K562 (cell line): ENCODE measurements at regions not wholly inside any gene's neighbourhood (a gene's known extent, or its start where the extent isn't known, plus 50 kb on each side); places are given as distances from the start of the nearest gene placed in this dataset.

ENCODE experiments used
- DACH1 ChIP-seq: fragments of 450-650 bp; IDR thresholded peaks from 2 replicates; pipeline ENCODE4 v1.6.1; 2018; ENCODE audit not compliant: partially characterized antibody
- EGR1 ChIP-seq: fragments of 450-650 bp; conservative IDR thresholded peaks from 2 replicates; pipeline ENCODE4 v1.6.1; 2017; ENCODE audit warnings: mild to moderate bottlenecking
- POLR2A ChIP-seq: fragments of 450-650 bp; conservative IDR thresholded peaks from 2 replicates; pipeline ENCODE4 v1.6.1; 2016
- PURB ChIP-seq: sonication (generic); formaldehyde crosslinking; IDR thresholded peaks from 2 replicates; pipeline ENCODE4 v1.9.0; 2021; ENCODE audit warnings: low read depth, mild to moderate bottlenecking, missing genetic modification reagents
- TCF7L2 ChIP-seq: fragments of 150-350 bp; IDR thresholded peaks from 2 replicates; pipeline ENCODE4 v1.6.1; 2016; ENCODE audit warnings: low read depth, mild to moderate bottlenecking, low read length, moderate library complexity
- ZBTB7A ChIP-seq: IDR thresholded peaks from 2 replicates; pipeline ENCODE4 v1.6.1; 2011; ENCODE audit warnings: low read depth, mild to moderate bottlenecking, low read length, moderate library complexity, borderline replicate concordance; ENCODE audit not compliant: control insufficient read depth
- TF ChIP-seq, protein P1 (sequence below): fragments of 250-450 bp; sonication (Bioruptor Pico); IDR thresholded peaks from 2 replicates; pipeline ENCODE4 v1.8.0; 2022; ENCODE audit warnings: inconsistent platforms
- TF ChIP-seq, protein P2 (sequence below), 2 experiments: fragments of 450-650 bp; formaldehyde crosslinking in 1 of 2; IDR thresholded peaks; 2 replicates each; pipeline versions ENCODE4 v1.4.0 to v1.6.1; 2014 to 2020; ENCODE audit warnings: mild to moderate bottlenecking in 2 of 2, borderline replicate concordance in 1 of 2, low read depth in 1 of 2

DNA sequence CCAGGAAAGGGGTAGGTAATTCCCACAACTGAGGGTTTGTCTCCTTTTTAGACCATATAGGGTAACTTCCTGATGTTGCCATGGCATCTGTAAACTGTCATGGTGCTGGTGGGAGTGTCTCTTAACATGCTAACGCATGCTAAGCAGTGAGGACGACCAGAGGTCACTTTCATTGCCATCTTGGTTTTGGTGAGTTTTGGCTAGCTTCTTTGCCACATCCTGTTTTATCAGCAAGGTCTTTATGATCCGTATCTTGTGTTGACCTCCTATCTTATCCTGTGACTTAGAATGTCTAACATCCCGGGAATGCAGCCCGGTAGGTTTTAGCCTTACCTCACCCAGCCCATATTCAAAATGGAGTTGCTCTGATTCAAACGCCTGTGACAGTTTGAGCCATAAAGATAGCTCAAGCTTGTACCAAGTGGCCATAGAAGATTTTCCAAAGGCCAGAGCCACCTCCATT, 176.0 kb upstream of the NAMPT start:
- TF ChIP-seq DACH1 (no peak), PURB (no peak), TCF7L2 (no peak), ZBTB7A (no peak), EGR1 (no peak), POLR2A (no peak)
- TF ChIP-seq, protein P1, sequence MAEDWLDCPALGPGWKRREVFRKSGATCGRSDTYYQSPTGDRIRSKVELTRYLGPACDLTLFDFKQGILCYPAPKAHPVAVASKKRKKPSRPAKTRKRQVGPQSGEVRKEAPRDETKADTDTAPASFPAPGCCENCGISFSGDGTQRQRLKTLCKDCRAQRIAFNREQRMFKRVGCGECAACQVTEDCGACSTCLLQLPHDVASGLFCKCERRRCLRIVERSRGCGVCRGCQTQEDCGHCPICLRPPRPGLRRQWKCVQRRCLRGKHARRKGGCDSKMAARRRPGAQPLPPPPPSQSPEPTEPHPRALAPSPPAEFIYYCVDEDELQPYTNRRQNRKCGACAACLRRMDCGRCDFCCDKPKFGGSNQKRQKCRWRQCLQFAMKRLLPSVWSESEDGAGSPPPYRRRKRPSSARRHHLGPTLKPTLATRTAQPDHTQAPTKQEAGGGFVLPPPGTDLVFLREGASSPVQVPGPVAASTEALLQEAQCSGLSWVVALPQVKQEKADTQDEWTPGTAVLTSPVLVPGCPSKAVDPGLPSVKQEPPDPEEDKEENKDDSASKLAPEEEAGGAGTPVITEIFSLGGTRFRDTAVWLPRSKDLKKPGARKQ (CRISPR knock-in tag), result no peak
- TF ChIP-seq, protein P2, sequence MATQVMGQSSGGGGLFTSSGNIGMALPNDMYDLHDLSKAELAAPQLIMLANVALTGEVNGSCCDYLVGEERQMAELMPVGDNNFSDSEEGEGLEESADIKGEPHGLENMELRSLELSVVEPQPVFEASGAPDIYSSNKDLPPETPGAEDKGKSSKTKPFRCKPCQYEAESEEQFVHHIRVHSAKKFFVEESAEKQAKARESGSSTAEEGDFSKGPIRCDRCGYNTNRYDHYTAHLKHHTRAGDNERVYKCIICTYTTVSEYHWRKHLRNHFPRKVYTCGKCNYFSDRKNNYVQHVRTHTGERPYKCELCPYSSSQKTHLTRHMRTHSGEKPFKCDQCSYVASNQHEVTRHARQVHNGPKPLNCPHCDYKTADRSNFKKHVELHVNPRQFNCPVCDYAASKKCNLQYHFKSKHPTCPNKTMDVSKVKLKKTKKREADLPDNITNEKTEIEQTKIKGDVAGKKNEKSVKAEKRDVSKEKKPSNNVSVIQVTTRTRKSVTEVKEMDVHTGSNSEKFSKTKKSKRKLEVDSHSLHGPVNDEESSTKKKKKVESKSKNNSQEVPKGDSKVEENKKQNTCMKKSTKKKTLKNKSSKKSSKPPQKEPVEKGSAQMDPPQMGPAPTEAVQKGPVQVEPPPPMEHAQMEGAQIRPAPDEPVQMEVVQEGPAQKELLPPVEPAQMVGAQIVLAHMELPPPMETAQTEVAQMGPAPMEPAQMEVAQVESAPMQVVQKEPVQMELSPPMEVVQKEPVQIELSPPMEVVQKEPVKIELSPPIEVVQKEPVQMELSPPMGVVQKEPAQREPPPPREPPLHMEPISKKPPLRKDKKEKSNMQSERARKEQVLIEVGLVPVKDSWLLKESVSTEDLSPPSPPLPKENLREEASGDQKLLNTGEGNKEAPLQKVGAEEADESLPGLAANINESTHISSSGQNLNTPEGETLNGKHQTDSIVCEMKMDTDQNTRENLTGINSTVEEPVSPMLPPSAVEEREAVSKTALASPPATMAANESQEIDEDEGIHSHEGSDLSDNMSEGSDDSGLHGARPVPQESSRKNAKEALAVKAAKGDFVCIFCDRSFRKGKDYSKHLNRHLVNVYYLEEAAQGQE (IDR thresholded peaks at IDR 0.05; ENCODE audit: borderline replicate concordance), result no peak
- TF ChIP-seq, protein P2 (CRISPR knock-in tag; IDR thresholded peaks at IDR 0.05; ENCODE audit: low read depth), result no peak
